Neural cell (in vitro differentiated cells): ENCODE measurements at regions not wholly inside any gene's neighbourhood (a gene's known extent, or its start where the extent isn't known, plus 50 kb on each side); places are given as distances from the start of the nearest gene placed in this dataset.

Experiments used
- H2AFZ ChIP-seq: fragments of 200-600, 300-800 bp; sonication (generic), shearing (Covaris generic); 2 replicates; pipeline ENCODE4 v1.6.0; 2014; ENCODE audit warnings: low read depth, mild to moderate bottlenecking, antibody characterized with exemption, low read length, moderate library complexity
- H3F3A ChIP-seq: fragments of 200-600 bp; shearing (Covaris generic); 2 replicates; pipeline ENCODE4 v1.6.1; 2016; ENCODE audit warnings: mild to moderate bottlenecking, moderate library complexity, mixed read lengths, antibody characterized with exemption, low read length; ENCODE audit not compliant: insufficient read depth, poor library complexity, severe bottlenecking
- H3K27ac ChIP-seq: fragments of 200-600, 300-800 bp; sonication (generic), shearing (Covaris generic); 2 replicates; pipeline ENCODE4 v1.5.1; 2014; ENCODE audit warnings: mild to moderate bottlenecking, low read length, moderate library complexity
- H3K27me3 ChIP-seq: fragments of 300-800, 200-600 bp; sonication (generic), shearing (Covaris generic); 2 replicates; pipeline ENCODE4 v1.6.0; 2014; ENCODE audit warnings: mild to moderate bottlenecking, low read depth, low read length, moderate library complexity; ENCODE audit not compliant: insufficient read depth
- H3K36me3 ChIP-seq: fragments of 300-800, 200-600 bp; sonication (generic), shearing (Covaris generic); 2 replicates; pipeline ENCODE4 v1.5.1; 2014; ENCODE audit warnings: mild to moderate bottlenecking, antibody characterized with exemption, low read length, moderate library complexity; ENCODE audit not compliant: insufficient read depth
- H3K4me2 ChIP-seq: fragments of 300-800, 200-600 bp; sonication (generic), shearing (Covaris generic); 2 replicates; pipeline ENCODE4 v1.6.0; 2014; ENCODE audit warnings: mild to moderate bottlenecking, low read length
- H3K4me3 ChIP-seq: fragments of 300-800, 200-600 bp; sonication (generic), shearing (Covaris generic); 2 replicates; pipeline ENCODE4 v1.5.1; 2014; ENCODE audit warnings: mild to moderate bottlenecking, low read length, moderate library complexity
- H3K79me2 ChIP-seq: fragments of 200-600 bp; shearing (Covaris generic); replicated peaks from 2 replicates; pipeline ENCODE4 v1.6.0; 2014; ENCODE audit warnings: mild to moderate bottlenecking, low read length, moderate library complexity; ENCODE audit not compliant: insufficient read depth
- H3K9ac ChIP-seq: fragments of 300-800, 200-600 bp; sonication (generic), shearing (Covaris generic); 2 replicates; pipeline ENCODE4 v1.6.1; 2016; ENCODE audit warnings: mild to moderate bottlenecking, low read length, mixed read lengths
- H3K9me2 ChIP-seq: fragments of 200-600 bp; shearing (Covaris generic); 2 replicates; pipeline ENCODE4 v1.6.1; 2016; ENCODE audit warnings: mild to moderate bottlenecking, low read length, mixed read lengths; ENCODE audit not compliant: insufficient read depth
- H3K9me3 ChIP-seq: fragments of 200-600, 300-800 bp; sonication (generic), shearing (Covaris generic); 2 replicates; pipeline ENCODE4 v1.6.1; 2016; ENCODE audit warnings: mild to moderate bottlenecking, mixed run types, low read length, moderate library complexity, mixed read lengths
- H4K20me1 ChIP-seq: fragments of 200-600 bp; shearing (Covaris generic); 2 replicates; pipeline ENCODE4 v1.6.1; 2016; ENCODE audit warnings: mild to moderate bottlenecking, mixed run types; ENCODE audit not compliant: insufficient read depth
- EP300 ChIP-seq: fragments of 450-650 bp; conservative IDR thresholded peaks from 2 replicates; pipeline ENCODE4 v1.6.1; 2014; ENCODE audit warnings: antibody characterized with exemption, mild to moderate bottlenecking, moderate library complexity; ENCODE audit not compliant: poor library complexity, severe bottlenecking
- EZH2 ChIP-seq: fragments of 200-600, 300-800 bp; shearing (Covaris generic), sonication (generic); IDR thresholded peaks from 2 replicates; pipeline ENCODE4 v1.6.1; 2014; ENCODE audit warnings: antibody characterized with exemption, low read length, borderline replicate concordance, mild to moderate bottlenecking; ENCODE audit not compliant: insufficient read depth, poor library complexity, severe bottlenecking
- MXI1 ChIP-seq: fragments of 450-650 bp; conservative IDR thresholded peaks from 2 replicates; pipeline ENCODE4 v1.6.1; 2014; ENCODE audit warnings: antibody characterized with exemption, mild to moderate bottlenecking; ENCODE audit not compliant: poor library complexity, severe bottlenecking
- POLR2AphosphoS5 ChIP-seq: IDR thresholded peaks from 2 replicates; pipeline ENCODE4 v1.6.1; 2012
- RAD21 ChIP-seq: fragments of 450-650 bp; conservative IDR thresholded peaks from 2 replicates; pipeline ENCODE4 v1.6.1; 2014; ENCODE audit warnings: antibody characterized with exemption, mild to moderate bottlenecking, moderate library complexity
- REST ChIP-seq: IDR thresholded peaks from 2 replicates; pipeline ENCODE4 v1.6.1; 2012; ENCODE audit warnings: borderline replicate concordance
- SMC3 ChIP-seq: fragments of 450-650 bp; conservative IDR thresholded peaks from 2 replicates; pipeline ENCODE4 v1.6.1; 2014; ENCODE audit warnings: antibody characterized with exemption, mild to moderate bottlenecking, moderate library complexity; ENCODE audit not compliant: poor library complexity
- TAF1 ChIP-seq: IDR thresholded peaks from 2 replicates; pipeline ENCODE4 v1.6.1; 2012; ENCODE audit warnings: low read depth
- TF ChIP-seq, protein P1 (sequence below): fragments of 450-650 bp; IDR thresholded peaks from 2 replicates; pipeline ENCODE4 v1.5.1; 2014; ENCODE audit warnings: antibody characterized with exemption, mild to moderate bottlenecking, moderate library complexity; ENCODE audit not compliant: poor library complexity, severe bottlenecking

GRCh38 chr18:51290860-51291259 lies 93.4 kb upstream of the MEX3C start:
- Histone ChIP-seq H3K36me3 (no peaks in the 10 kb centered on the region), H4K20me1 (no peaks in the 10 kb centered on the region), H3K27ac (no peak overlapping the region), H3K9ac (no peak overlapping the region), H3K4me2 (no peak overlapping the region), H3K79me2 (no peaks in the 10 kb centered on the region), H3F3A (no peaks in the 10 kb centered on the region), H2AFZ (no peak overlapping the region), H3K27me3 (no peaks in the 10 kb centered on the region), H3K9me3 (no peaks in the 10 kb centered on the region), H3K9me2 (no peaks in the 10 kb centered on the region), H3K4me3 (no peak overlapping the region)
- TF ChIP-seq SMC3 (no peak), EZH2 (no peak), RAD21 (no peak), TAF1 (no peak), REST (no peak), POLR2AphosphoS5 (no peak)
- TF ChIP-seq, protein P1, sequence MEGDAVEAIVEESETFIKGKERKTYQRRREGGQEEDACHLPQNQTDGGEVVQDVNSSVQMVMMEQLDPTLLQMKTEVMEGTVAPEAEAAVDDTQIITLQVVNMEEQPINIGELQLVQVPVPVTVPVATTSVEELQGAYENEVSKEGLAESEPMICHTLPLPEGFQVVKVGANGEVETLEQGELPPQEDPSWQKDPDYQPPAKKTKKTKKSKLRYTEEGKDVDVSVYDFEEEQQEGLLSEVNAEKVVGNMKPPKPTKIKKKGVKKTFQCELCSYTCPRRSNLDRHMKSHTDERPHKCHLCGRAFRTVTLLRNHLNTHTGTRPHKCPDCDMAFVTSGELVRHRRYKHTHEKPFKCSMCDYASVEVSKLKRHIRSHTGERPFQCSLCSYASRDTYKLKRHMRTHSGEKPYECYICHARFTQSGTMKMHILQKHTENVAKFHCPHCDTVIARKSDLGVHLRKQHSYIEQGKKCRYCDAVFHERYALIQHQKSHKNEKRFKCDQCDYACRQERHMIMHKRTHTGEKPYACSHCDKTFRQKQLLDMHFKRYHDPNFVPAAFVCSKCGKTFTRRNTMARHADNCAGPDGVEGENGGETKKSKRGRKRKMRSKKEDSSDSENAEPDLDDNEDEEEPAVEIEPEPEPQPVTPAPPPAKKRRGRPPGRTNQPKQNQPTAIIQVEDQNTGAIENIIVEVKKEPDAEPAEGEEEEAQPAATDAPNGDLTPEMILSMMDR = no peak

DNA sequence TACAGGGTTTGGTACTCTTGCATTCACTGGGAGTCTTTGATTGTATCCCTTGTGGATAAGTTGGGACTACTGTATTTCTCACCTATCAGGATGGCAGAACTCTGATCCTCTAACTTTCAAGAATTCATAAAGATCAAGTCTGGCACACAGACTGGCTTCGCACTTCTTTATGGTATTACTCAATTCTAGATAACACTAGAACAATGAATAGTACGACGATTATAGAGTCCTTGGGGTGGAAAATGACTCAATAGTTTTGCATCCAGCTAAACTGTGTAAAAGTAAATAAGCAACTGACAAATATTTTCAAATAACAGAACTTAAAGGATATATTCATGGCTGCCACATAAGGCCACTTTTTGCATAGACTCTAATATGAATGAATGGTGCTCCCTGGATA lies 103.4 kb upstream of the MEX3C start:
- H3K36me3 ChIP-seq = no peaks in the 10 kb centered on the region
- H3F3A ChIP-seq = no peaks in the 10 kb centered on the region
- H2AFZ ChIP-seq = no peak overlapping the region
- H3K4me3 ChIP-seq = no peak overlapping the region
- no peaks in the 10 kb centered on the region for H4K20me1 ChIP-seq
- H3K9me2 ChIP-seq = no peaks in the 10 kb centered on the region
- TF ChIP-seq POLR2AphosphoS5 = no peak
- TF ChIP-seq TAF1 = no peak
- no peak for TF ChIP-seq SMC3
- no peak for TF ChIP-seq MXI1
- TF ChIP-seq, protein P1 = no peak
- TF ChIP-seq RAD21 = no peak
- no peak for TF ChIP-seq EZH2
- TF ChIP-seq EP300 = no peak
- no peak for TF ChIP-seq REST
- H3K79me2 ChIP-seq = no peaks in the 10 kb centered on the region
- H3K9ac ChIP-seq = no peak overlapping the region
- no peak overlapping the region for H3K4me2 ChIP-seq
- H3K27ac ChIP-seq = no peak overlapping the region
- H3K9me3 ChIP-seq = no peaks in the 10 kb centered on the region
- no peaks in the 10 kb centered on the region for H3K27me3 ChIP-seq
